ENCODE measurements at regions not wholly inside any gene's neighbourhood (a gene's known extent, or its start where the extent isn't known, plus 50 kb on each side); places are given as distances from the start of the nearest gene placed in this dataset.

DNA sequence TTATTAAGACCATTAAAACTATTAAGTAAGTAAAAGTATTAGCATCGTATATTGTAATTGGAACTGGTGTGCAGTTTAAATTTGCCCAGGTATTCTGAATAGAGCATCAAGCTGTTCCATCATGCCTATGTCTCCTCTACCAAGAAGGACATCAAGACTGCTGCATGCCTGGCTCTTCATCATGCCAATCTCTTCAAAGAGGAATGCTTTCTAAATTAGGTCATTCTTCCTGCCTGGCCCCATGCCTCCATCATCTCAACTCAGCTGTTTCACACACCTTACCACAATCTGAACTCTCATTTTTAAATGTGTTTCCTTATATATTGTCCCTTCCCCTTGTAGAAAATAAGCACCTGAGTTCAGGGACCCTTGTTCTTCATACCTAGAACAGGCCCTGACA is 270.5 kb upstream of the PPARGC1A start:
- Histone ChIP-seq H3K36me3 (ENCODE audit: low read depth) (no peaks in the 10 kb centered on the region), H3K9me3 (no peaks in the 10 kb centered on the region), H3K4me3 (no peak overlapping the region), H3K4me1 (ENCODE audit: low read depth) (no peaks in the 10 kb centered on the region)
- TF ChIP-seq, protein P1, sequence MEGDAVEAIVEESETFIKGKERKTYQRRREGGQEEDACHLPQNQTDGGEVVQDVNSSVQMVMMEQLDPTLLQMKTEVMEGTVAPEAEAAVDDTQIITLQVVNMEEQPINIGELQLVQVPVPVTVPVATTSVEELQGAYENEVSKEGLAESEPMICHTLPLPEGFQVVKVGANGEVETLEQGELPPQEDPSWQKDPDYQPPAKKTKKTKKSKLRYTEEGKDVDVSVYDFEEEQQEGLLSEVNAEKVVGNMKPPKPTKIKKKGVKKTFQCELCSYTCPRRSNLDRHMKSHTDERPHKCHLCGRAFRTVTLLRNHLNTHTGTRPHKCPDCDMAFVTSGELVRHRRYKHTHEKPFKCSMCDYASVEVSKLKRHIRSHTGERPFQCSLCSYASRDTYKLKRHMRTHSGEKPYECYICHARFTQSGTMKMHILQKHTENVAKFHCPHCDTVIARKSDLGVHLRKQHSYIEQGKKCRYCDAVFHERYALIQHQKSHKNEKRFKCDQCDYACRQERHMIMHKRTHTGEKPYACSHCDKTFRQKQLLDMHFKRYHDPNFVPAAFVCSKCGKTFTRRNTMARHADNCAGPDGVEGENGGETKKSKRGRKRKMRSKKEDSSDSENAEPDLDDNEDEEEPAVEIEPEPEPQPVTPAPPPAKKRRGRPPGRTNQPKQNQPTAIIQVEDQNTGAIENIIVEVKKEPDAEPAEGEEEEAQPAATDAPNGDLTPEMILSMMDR (IDR thresholded peaks at IDR 0.05), result no peak
- intact Hi-C loops (cut with DNase I, micrococcal nuclease), result no loop called here
- ATAC-seq, result no peak
- no peak for DNase-seq

DNA sequence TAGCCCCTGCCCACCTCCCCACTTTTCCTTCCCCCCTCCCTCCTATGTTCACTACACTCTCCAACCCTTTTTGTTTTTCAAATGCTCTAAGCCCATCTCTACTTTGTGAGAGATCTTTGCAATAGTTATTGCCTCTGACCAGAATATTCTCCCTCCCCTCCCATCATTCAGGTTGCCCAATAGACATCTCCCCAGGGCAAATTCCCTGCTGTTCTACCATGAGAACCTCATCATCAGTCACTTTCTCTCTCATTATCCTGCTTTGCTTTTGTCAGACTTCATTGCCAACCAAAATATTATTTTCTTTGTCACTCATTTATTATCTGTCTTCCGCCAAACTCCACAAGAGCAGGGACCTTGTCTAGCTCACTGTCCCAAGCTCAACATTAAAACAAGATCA is 268.2 kb upstream of the PPARGC1A start:
- Histone ChIP-seq H3K4me1 (ENCODE audit: low read depth) (no peaks in the 10 kb centered on the region), H3K36me3 (ENCODE audit: low read depth) (no peaks in the 10 kb centered on the region), H3K9me3 (no peaks in the 10 kb centered on the region), H3K4me3 (no peak overlapping the region)
- ATAC-seq (no peak), DNase-seq (no peak)
- intact Hi-C loops (cut with DNase I, micrococcal nuclease), result no loop called here
- TF ChIP-seq, protein P1 (IDR thresholded peaks at IDR 0.05), result no peak

DNA sequence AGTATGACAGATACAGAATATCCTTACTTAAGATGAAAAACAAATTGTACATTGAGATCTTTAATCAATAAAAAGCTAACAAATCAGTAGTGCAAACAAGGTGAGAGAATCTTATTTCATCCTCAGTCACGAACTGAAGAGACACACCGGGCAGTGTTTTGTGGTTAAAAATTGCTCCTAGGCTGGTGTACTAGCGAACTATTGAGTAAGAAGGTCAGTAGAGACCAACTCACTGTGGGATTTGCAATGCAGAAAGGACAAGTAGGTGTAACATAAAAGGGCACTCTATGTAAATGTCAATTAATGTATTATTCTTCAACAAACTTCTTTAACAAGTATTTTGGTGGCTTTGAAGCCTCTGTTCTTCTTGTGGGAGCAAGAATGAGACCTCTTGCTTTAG is 260.2 kb upstream of the PPARGC1A start:
- ATAC-seq (no peak), DNase-seq (no peak)
- H3K4me3 ChIP-seq, result no peak overlapping the region
- H3K36me3 ChIP-seq (ENCODE audit: low read depth), result no peaks in the 10 kb centered on the region
- intact Hi-C loops (cut with DNase I, micrococcal nuclease), result no loop called here
- TF ChIP-seq, protein P1 (IDR thresholded peaks at IDR 0.05), result no peak
- H3K4me1 ChIP-seq (ENCODE audit: low read depth), result no peaks in the 10 kb centered on the region
- no peaks in the 10 kb centered on the region for H3K9me3 ChIP-seq

DNA sequence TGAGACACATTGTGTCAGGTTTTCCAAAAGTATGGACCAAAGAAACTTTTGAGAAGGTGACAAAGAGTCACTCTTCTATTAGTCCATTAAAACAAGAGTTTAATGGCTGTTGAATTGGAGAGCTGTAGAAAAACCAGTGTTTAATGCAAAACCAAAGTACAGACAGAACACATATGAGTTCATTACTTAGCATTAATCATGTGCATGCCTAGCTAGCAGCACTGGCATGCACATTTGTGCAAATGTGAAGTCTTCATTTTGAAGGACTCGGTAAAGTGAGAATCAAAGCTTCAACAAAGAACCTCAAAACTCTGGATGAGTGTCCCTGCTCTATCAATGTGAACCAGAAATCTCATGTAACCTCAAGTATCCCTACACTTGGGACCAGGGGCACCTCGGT is 256.3 kb upstream of the PPARGC1A start:
- no peaks in the 10 kb centered on the region for H3K36me3 ChIP-seq (ENCODE audit: low read depth)
- no peaks in the 10 kb centered on the region for H3K4me1 ChIP-seq (ENCODE audit: low read depth)
- H3K4me3 ChIP-seq, result no peak overlapping the region
- no peak for DNase-seq
- ATAC-seq, result no peak
- TF ChIP-seq, protein P1 (IDR thresholded peaks at IDR 0.05), result no peak
- intact Hi-C loops (cut with DNase I, micrococcal nuclease), result no loop called here
- no peaks in the 10 kb centered on the region for H3K9me3 ChIP-seq

DNA sequence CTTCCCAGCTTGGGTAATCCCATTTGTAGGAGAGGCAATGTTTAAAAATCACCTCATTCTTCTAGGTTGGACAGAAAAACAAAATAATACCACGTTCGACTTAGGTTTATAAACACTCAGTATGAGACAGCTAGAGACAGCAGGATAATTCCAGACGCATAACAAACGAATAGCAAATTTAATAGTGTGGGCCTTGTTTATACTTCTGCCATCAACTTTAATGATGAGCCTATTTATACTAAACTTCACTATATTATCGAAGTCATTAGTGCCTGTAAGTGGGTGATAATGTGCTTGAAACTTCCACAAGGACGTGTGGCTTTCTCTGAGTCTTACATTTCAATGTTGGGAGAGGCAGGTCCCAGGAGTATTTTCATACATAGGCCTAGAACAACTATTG is 255.7 kb upstream of the PPARGC1A start:
- Histone ChIP-seq H3K36me3 (ENCODE audit: low read depth) (no peaks in the 10 kb centered on the region), H3K4me3 (no peak overlapping the region), H3K9me3 (no peaks in the 10 kb centered on the region), H3K4me1 (ENCODE audit: low read depth) (no peaks in the 10 kb centered on the region)
- no peak for ATAC-seq
- no peak for DNase-seq
- intact Hi-C loops (cut with DNase I, micrococcal nuclease), result no loop called here
- TF ChIP-seq, protein P1 (IDR thresholded peaks at IDR 0.05), result no peak

DNA sequence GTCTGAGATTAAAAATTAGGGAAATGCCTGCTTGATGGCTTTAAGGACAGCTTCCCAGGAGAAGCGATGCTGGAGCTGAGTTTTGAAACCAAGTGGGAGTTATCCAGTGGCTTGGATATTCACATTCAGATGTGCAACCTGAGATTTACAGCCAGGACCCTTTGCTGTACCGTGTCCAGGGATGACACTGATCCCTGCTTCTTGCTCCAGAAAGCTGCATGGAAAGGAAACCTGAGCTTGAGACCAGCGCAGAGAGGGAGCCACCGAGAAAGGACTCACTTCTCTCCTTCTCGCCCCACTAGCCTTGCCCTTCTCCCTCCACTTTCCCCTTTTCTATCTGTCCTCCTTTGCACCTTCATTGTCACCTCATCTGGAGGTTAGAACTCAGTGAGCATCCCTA is 254.5 kb upstream of the PPARGC1A start:
- TF ChIP-seq, protein P1 (IDR thresholded peaks at IDR 0.05), result no peak
- ATAC-seq, result no peak
- intact Hi-C loops (cut with DNase I, micrococcal nuclease), result no loop called here
- Histone ChIP-seq H3K4me1 (ENCODE audit: low read depth) (peaks cover 5% of the 10 kb centered on the region), H3K36me3 (ENCODE audit: low read depth) (no peaks in the 10 kb centered on the region), H3K4me3 (no peak overlapping the region), H3K9me3 (no peaks in the 10 kb centered on the region)
- DNase-seq, result no peak
